GM23338 (cell line): ENCODE measurements at regions not wholly inside any gene's neighbourhood (a gene's known extent, or its start where the extent isn't known, plus 50 kb on each side); places are given as distances from the start of the nearest gene placed in this dataset. TPM values are rescaled to one million over a fixed set of nuclear protein-coding genes. Genes with fewer than 3 reads are reported as not detected.

Experiments used
- small RNA-seq: library from RNA; depleted of rRNA; stranded (forward); fragments of <200 nt; gene quantifications from one replicate; pipeline ENCODE3, GENCODE V24; 2014; ENCODE audit warnings: low replicate concordance

Small RNA genes in the stretch of these regions (small RNA-seq; reads per million reads assigned to genes)
- not detected for gene RNU6-741P
